Lower lobe of right lung (tissue), 2 donors: ENCODE measurements at regions not wholly inside any gene's neighbourhood (a gene's known extent, or its start where the extent isn't known, plus 50 kb on each side); places are given as distances from the start of the nearest gene placed in this dataset.
A peak's percentile ranks its signal among the peaks of the same experiment; 100 is the strongest.
"Not testable (repeated sequence)": the region's sequence is repeated elsewhere in the genome, so short reads cannot be mapped to it uniquely, and the experiment has no call there.

Experiments used
- ATAC-seq, 2 donors: fragments of 200-7000 bp; cut with Tn5 transposase; one replicate each; pipeline ENCODE4 v1.9.1; 2020 to 2022; ENCODE audit warnings: mild to moderate bottlenecking in 2 of 2, moderate library complexity in 2 of 2
- DNase-seq: peaks from one replicate; pipeline ENCODE4 v3.0.0-alpha.2; 2020
- H3K27ac ChIP-seq: fragments of 200-600 bp; one replicate; pipeline ENCODE4 v1.8.0; 2022
- H3K27me3 ChIP-seq: fragments of 200-600 bp; one replicate; pipeline ENCODE4 v1.8.0; 2022; ENCODE audit warnings: low read depth
- H3K36me3 ChIP-seq: fragments of 200-600 bp; one replicate; pipeline ENCODE4 v1.8.0; 2022; ENCODE audit warnings: mild to moderate bottlenecking
- H3K4me1 ChIP-seq: fragments of 200-600 bp; one replicate; pipeline ENCODE4 v1.8.0; 2022
- H3K4me3 ChIP-seq: fragments of 200-600 bp; one replicate; pipeline ENCODE4 v1.8.0; 2022; ENCODE audit warnings: mild to moderate bottlenecking
- H3K9me3 ChIP-seq: fragments of 200-600 bp; one replicate; pipeline ENCODE4 v1.8.0; 2022
- intact Hi-C: fragments of 100-400 bp; cut with DNase I; formaldehyde crosslinking; loops from one replicate; pipeline ENCODE4 v1.11.0; 2022
- TF ChIP-seq, protein P1 (sequence below): fragments of 200-600 bp; IDR thresholded peaks from one replicate; pipeline ENCODE4 v1.8.0; 2022; ENCODE audit warnings: antibody characterized with exemption, mild to moderate bottlenecking
- donor health status: DM: no; HTN: yes; CAD: no; lungs with severe emphysema.

DNA sequence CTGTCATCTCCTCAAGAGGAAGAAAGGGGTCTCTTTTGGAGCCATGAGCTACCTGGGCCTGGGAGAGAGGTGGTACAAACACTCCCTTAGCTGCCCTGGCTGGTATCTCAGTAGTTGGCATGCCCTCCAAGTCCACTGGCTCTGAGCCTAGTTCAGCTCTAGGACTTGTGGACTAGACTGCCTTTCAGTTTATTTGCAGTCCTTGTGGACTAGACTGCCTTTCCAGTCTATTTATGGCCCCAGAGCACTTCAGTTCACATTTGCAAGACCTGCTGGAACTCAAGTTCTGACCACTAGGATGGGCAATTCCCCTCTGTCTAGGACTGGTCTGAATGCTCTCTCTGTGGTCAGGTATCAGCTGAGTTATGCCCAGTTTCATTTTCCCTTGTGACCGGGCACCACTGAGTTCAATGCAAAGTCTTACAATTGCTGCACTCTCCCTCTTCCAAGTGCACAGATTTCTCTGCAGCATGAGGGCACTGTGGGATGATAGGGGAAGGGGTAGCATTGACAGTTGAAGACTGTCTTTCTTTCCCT lies 1019.0 kb downstream of the TAF11L14 start:
- ATAC-seq = peak in 1 of 2 donors; percentile 35
- intact Hi-C loops = no loop called here

DNA sequence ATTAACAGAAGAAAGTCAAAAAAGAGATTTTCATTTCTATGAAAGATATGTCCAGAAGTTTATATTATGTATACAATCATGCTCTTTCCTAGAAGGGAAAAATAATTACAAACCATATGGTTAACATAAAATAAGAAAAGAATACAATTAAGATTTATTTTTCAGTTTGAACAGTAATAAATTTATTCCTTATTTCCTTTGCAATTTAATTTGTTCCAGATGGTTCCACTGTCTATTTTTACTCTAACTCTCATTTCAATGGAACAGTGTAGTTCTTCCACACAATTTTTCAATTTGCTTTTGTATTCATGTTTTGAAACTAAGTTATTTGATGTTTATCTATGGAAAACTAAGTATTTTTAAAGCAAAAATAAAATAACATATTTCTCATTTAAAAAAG lies 1026.3 kb downstream of the TAF11L14 start:
- Histone ChIP-seq H3K27ac (no peak overlapping the region), H3K36me3 (no peaks in the 10 kb centered on the region), H3K4me3 (no peak overlapping the region), H3K4me1 (no peaks in the 10 kb centered on the region), H3K9me3 (no peaks in the 10 kb centered on the region), H3K27me3 (no peaks in the 10 kb centered on the region)
- TF ChIP-seq, protein P1, sequence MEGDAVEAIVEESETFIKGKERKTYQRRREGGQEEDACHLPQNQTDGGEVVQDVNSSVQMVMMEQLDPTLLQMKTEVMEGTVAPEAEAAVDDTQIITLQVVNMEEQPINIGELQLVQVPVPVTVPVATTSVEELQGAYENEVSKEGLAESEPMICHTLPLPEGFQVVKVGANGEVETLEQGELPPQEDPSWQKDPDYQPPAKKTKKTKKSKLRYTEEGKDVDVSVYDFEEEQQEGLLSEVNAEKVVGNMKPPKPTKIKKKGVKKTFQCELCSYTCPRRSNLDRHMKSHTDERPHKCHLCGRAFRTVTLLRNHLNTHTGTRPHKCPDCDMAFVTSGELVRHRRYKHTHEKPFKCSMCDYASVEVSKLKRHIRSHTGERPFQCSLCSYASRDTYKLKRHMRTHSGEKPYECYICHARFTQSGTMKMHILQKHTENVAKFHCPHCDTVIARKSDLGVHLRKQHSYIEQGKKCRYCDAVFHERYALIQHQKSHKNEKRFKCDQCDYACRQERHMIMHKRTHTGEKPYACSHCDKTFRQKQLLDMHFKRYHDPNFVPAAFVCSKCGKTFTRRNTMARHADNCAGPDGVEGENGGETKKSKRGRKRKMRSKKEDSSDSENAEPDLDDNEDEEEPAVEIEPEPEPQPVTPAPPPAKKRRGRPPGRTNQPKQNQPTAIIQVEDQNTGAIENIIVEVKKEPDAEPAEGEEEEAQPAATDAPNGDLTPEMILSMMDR = no peak
- ATAC-seq (no peak), DNase-seq (no peak)
- intact Hi-C loops = no loop called here

More for the DNA sequence above, 1019.0 kb downstream of the TAF11L14 start:
- H3K9me3 ChIP-seq = peaks cover 6% of the 10 kb centered on the region
- H3K27me3 ChIP-seq = no peaks in the 10 kb centered on the region
- no peaks in the 10 kb centered on the region for H3K4me1 ChIP-seq
- H3K4me3 ChIP-seq = no peak overlapping the region
- TF ChIP-seq, protein P1 = no peak
- no peak overlapping the region for H3K27ac ChIP-seq
- H3K36me3 ChIP-seq = no peaks in the 10 kb centered on the region
- no peak for DNase-seq

DNA sequence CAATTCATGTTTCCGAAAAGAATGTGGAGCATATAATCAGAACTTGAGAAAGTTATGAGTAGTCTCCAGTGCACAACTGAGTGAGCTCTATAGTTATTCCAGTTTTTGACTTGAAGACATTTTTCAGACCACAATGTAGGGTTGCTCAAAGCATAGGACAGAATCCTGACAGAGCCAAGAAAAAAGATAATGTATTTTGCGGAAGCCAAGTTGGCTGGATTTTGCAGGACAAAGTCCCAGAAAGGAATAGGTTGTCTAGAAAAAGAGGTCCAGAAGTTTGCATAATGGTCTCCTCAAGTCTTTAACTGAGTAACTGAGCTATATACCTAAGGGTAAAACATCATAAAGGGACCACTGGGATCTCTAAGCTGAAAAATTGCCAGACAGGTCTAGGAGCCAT lies 1028.0 kb downstream of the TAF11L14 start:
- TF ChIP-seq, protein P1 = no peak
- H3K36me3 ChIP-seq = no peaks in the 10 kb centered on the region
- H3K9me3 ChIP-seq = no peaks in the 10 kb centered on the region
- ATAC-seq = no peak
- no peak for DNase-seq
- no peak overlapping the region for H3K4me3 ChIP-seq
- intact Hi-C loops = no loop called here
- H3K27ac ChIP-seq = no peak overlapping the region
- H3K4me1 ChIP-seq = no peaks in the 10 kb centered on the region
- H3K27me3 ChIP-seq = no peaks in the 10 kb centered on the region

DNA sequence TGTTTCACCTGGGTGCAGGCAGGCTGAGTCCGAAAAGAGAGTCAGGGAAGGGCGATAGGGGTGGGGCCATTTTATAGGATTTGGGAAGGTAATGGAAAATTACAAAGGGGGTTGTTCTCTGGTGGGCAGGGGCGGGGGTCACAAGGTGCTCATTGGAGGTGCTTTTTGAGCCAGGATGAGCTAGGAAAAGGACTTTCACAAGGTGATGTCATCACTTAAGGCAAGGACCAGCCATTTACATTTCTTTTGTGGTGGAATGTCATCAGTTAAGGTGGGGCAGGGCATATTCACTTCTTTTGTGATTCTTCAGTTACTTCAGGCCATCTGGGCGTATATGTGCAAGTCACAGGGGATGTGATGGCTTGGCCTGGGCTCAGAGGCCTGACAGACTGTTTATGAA lies 1040.0 kb downstream of the TAF11L14 start:
- H3K36me3 ChIP-seq, H3K9me3 ChIP-seq, DNase-seq, H3K4me3 ChIP-seq, ATAC-seq, H3K4me1 ChIP-seq, intact Hi-C loops, H3K27me3 ChIP-seq, H3K27ac ChIP-seq: not testable (repeated sequence)

DNA sequence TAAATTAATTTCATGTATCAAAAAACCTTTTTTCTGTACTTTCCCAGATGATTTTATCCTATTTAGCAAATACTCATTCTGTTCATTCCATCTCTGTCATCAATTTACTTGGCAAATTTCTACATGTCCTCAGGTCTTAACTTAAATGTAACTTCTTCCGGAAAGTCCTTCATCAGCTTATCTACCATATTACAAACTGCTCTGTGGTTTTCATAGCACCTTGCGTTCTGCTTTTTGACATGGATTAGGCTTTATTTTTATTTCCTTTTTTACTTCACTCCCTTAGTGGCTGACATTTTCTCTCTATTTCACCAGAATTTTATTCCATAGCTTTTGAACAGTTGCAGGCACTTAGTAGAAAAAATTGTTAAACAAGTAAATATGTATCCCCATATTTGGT lies 1040.8 kb downstream of the TAF11L14 start:
- TF ChIP-seq, protein P1 = no peak
- H3K27ac ChIP-seq = no peak overlapping the region
- intact Hi-C loops = no loop called here
- ATAC-seq (no peak), DNase-seq (no peak)
- no peaks in the 10 kb centered on the region for H3K9me3 ChIP-seq
- H3K4me3 ChIP-seq = no peak overlapping the region
- no peaks in the 10 kb centered on the region for H3K4me1 ChIP-seq
- no peaks in the 10 kb centered on the region for H3K36me3 ChIP-seq
- H3K27me3 ChIP-seq = no peaks in the 10 kb centered on the region

DNA sequence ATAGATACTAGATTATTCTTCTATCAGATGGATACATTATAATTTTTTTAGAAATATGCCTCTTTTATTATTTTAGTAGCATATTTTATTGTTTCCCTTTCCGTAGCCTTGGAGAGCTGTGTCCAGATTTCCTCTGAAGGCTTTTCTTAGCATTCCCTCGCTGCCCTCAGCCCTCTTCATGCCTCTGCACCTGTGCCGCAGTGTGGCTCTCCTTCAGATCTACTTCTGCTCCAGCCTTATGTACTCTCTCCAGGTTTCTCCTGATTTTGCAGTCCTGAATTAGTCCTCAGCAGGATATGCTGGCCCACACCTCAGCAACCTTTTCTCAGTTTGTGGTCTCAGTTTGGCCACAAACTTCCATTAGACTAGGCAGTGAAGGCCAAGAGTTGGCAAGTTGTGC lies 1052.0 kb downstream of the TAF11L14 start:
- intact Hi-C loops = no loop called here
- H3K27me3 ChIP-seq = no peaks in the 10 kb centered on the region
- no peak for DNase-seq

More for the DNA sequence above, 1052.0 kb downstream of the TAF11L14 start:
- no peak overlapping the region for H3K4me3 ChIP-seq
- no peaks in the 10 kb centered on the region for H3K9me3 ChIP-seq
- no peak for ATAC-seq
- TF ChIP-seq, protein P1 = no peak
- H3K36me3 ChIP-seq = no peaks in the 10 kb centered on the region
- no peaks in the 10 kb centered on the region for H3K4me1 ChIP-seq
- H3K27ac ChIP-seq = no peak overlapping the region
